ENCODE measurements at regions not wholly inside any gene's neighbourhood (a gene's known extent, or its start where the extent isn't known, plus 50 kb on each side); places are given as distances from the start of the nearest gene placed in this dataset.

DNA sequence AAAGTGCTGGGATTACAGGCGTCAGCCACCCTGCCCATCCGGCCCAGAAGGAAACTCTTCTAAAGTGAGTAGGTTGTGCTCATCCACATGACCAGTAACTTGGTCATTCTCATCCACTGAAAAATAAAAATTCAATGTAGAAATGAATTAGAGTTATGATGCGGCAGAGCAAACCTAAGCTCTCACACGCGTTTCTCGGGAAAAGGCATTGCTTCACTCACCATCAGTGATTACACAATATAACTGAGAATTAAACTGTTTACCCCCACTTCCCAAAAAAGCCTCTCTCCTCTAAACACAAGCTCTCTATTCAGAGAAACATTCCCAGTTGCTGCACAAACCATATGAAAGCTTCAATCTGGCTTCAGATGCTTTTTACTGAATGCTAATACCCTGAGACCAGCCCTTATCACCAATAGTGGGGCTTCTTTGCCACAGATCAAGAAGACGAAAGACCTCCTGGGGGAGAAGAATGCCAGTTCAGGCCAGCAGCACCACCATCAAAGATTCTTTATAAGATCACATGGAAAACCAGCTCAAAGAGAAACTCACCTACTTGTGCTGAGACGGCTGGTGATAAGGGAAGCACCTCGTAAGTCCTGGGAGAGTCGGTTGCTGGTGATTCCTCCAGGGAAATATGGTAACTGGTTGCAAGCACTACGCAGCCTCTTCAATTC, 121.5 kb upstream of the SFSWAP start:
- TF ChIP-seq, protein P1, sequence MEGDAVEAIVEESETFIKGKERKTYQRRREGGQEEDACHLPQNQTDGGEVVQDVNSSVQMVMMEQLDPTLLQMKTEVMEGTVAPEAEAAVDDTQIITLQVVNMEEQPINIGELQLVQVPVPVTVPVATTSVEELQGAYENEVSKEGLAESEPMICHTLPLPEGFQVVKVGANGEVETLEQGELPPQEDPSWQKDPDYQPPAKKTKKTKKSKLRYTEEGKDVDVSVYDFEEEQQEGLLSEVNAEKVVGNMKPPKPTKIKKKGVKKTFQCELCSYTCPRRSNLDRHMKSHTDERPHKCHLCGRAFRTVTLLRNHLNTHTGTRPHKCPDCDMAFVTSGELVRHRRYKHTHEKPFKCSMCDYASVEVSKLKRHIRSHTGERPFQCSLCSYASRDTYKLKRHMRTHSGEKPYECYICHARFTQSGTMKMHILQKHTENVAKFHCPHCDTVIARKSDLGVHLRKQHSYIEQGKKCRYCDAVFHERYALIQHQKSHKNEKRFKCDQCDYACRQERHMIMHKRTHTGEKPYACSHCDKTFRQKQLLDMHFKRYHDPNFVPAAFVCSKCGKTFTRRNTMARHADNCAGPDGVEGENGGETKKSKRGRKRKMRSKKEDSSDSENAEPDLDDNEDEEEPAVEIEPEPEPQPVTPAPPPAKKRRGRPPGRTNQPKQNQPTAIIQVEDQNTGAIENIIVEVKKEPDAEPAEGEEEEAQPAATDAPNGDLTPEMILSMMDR (IDR thresholded peaks at IDR 0.05; ENCODE audit: poor library complexity, severe bottlenecking), result no peak
- no peak for TF ChIP-seq RAD21 (conservative IDR thresholded peaks at IDR 0.05)
- no peak for TF ChIP-seq EP300 (conservative IDR thresholded peaks at IDR 0.05; ENCODE audit: poor library complexity, severe bottlenecking)
- no peak for TF ChIP-seq POLR2AphosphoS5 (IDR thresholded peaks at IDR 0.05)
- TF ChIP-seq EZH2 (IDR thresholded peaks at IDR 0.05; ENCODE audit: borderline replicate concordance, insufficient read depth, low read length, poor library complexity, severe bottlenecking), result no peak
- TF ChIP-seq SMC3 (conservative IDR thresholded peaks at IDR 0.05; ENCODE audit: poor library complexity), result no peak

Measured in neural cell (in vitro differentiated cells).